BLaER1 treated with 17β-estradiol and CSF1 and Interleukin-3, amounts not matched to agents 10 nM and 100 nM (cell line): ENCODE measurements at regions not wholly inside any gene's neighbourhood (a gene's known extent, or its start where the extent isn't known, plus 50 kb on each side); places are given as distances from the start of the nearest gene placed in this dataset.

Source experiments
- H3K27ac ChIP-seq, 11 experiments: shearing (Covaris generic); formaldehyde crosslinking; 2 replicates each; pipeline ENCODE4 v1.8.1; 2022
- H3K27me3 ChIP-seq, 11 experiments: shearing (Covaris generic); formaldehyde crosslinking; 2 replicates each; pipeline ENCODE4 v1.8.1; 2022
- H3K36me3 ChIP-seq, 11 experiments: shearing (Covaris generic); formaldehyde crosslinking; 2 replicates each; pipeline ENCODE4 v1.8.1; 2022
- H3K4me1 ChIP-seq, 10 experiments: shearing (Covaris generic); formaldehyde crosslinking; 2 replicates each; pipeline ENCODE4 v1.8.1; 2022
- H3K4me2 ChIP-seq, 11 experiments: shearing (Covaris generic); formaldehyde crosslinking; 2 replicates each; pipeline ENCODE4 v1.8.1; 2022
- H3K4me3 ChIP-seq, 10 experiments: shearing (Covaris generic); formaldehyde crosslinking; 2 replicates each; pipeline ENCODE4 v1.8.1; 2022
- H3K9ac ChIP-seq, 11 experiments: shearing (Covaris generic); formaldehyde crosslinking; 2 replicates each; pipeline ENCODE4 v1.8.1; 2022
- H3K9me3 ChIP-seq, 11 experiments: shearing (Covaris generic); formaldehyde crosslinking; replicated peaks in 1 of 11; 2 replicates each; pipeline ENCODE4 v1.8.1; 2022
- H4K20me1 ChIP-seq, 11 experiments: shearing (Covaris generic); formaldehyde crosslinking; 2 replicates each; pipeline ENCODE4 v1.8.1; 2022
- Cebpa-rat ChIP-seq, 11 experiments: shearing (Covaris generic); IDR thresholded peaks; 2 replicates each; pipeline ENCODE4 v1.8.1; 2022

DNA sequence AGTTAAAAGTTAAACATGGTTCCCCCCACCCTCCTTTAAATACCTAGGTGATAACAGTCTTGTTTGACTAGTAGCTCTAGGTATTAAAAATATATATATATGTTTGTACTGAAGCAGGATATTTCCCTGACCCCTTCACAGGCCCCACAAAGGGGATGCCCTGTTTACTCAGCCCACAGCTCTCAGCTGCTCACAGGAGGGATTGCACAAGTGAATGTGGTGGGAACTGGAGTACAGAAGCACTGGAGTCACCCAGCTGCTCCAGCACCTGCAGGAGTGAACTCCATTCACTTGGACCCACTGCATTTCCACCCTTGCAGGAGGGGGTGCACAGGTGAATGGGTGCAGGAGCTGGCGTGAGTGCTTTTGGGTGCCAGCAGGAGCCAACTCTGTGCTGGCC, 99.3 kb upstream of the TLR3 start:
- no peaks in the 10 kb centered on the region for H4K20me1 ChIP-seq
- TF ChIP-seq Cebpa-rat (IDR thresholded peaks at IDR 0.05), result no peak
- H3K4me3 ChIP-seq, result no peak overlapping the region
- no peak overlapping the region for H3K9ac ChIP-seq
- no peak overlapping the region for H3K27ac ChIP-seq
- H3K9me3 ChIP-seq, result peaks cover 0 to 22% (median 11%) of the 10 kb centered on the region in 11 experiments; a peak in 15 of 22 replicates
- H3K4me1 ChIP-seq, result peaks cover 12 to 25% (median 21%) of the 10 kb centered on the region in 10 experiments
- H3K36me3 ChIP-seq, result no peaks in the 10 kb centered on the region
- no peak overlapping the region for H3K4me2 ChIP-seq
- no peaks in the 10 kb centered on the region for H3K27me3 ChIP-seq

DNA sequence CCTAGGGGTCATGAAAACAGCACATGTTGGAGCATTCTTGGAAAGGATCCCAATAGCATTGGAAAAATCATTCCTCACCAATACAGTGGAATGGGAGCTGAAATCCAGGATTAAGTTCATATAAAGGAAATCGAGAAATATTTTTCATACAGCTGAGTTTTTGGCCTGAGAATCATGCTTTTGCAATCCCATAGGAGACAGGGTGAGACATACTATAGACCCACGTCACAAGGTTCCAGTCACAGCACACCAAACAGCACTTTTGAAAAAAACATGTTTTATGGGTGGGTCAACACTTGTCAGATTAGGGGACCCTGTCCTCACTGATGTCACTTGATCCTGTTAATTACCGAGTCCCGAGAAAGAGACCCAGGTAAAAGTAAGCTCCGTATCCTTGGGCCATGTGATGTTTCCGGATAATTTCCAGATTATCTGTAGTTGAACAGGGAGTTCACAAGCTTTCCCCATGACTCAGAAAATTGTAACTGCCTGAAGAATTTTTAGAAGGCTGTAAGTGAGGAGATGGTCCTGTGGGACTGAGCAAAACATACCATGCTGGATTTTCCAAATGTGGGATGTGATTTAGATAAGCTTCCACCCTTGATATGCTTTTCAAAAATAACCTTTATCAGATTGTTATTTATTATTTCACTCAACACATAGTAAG, 80.9 kb upstream of the TLR3 start:
- H3K4me1 ChIP-seq, result peaks cover 0 to 19% (median 0%) of the 10 kb centered on the region in 10 experiments; a peak in 3 of 20 replicates
- no peak overlapping the region for H3K27ac ChIP-seq
- H3K27me3 ChIP-seq, result no peaks in the 10 kb centered on the region
- no peak overlapping the region for H3K4me3 ChIP-seq
- H4K20me1 ChIP-seq, result no peaks in the 10 kb centered on the region
- peaks cover 5 to 14% (median 11%) of the 10 kb centered on the region in 11 experiments; a peak in 20 of 22 replicates for H3K9me3 ChIP-seq
- H3K36me3 ChIP-seq, result no peaks in the 10 kb centered on the region; a peak in 1 of 22 replicates
- H3K9ac ChIP-seq, result no peak overlapping the region
- no peak for TF ChIP-seq Cebpa-rat (IDR thresholded peaks at IDR 0.05)
- no peak overlapping the region for H3K4me2 ChIP-seq

DNA sequence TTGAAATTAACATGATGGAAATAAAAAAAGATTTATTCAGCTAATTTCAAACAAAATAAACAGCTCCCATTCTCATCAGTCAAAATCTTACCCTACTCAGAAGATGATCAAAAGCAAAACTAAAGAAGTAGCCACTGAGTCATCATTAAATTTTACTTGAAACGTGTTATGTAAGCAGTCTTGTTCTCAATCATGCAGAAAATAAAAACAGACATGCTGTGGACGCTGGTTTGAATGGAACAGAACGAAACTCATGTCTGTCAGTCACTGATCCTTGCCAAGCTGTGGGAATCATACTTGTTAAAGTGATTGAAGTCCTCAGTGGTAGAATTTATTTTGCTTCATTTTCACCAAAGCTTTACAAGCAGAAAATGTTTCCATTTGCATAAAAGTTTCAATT, 77.2 kb upstream of the TLR3 start:
- no peak overlapping the region for H3K27ac ChIP-seq
- no peak for TF ChIP-seq Cebpa-rat (IDR thresholded peaks at IDR 0.05)
- peak overlapping the region in 2 of 11 experiments; percentile 9 to 34; a peak in 2 of 22 replicates for H3K4me2 ChIP-seq
- no peaks in the 10 kb centered on the region for H4K20me1 ChIP-seq
- H3K9ac ChIP-seq, result no peak overlapping the region
- H3K36me3 ChIP-seq, result no peaks in the 10 kb centered on the region
- no peaks in the 10 kb centered on the region for H3K27me3 ChIP-seq
- H3K9me3 ChIP-seq, result peaks cover 0 to 7% (median 0%) of the 10 kb centered on the region in 11 experiments; a peak in 3 of 22 replicates
- H3K4me1 ChIP-seq, result peaks cover 0 to 19% (median 0%) of the 10 kb centered on the region in 10 experiments; a peak in 3 of 20 replicates
- H3K4me3 ChIP-seq, result no peak overlapping the region

DNA sequence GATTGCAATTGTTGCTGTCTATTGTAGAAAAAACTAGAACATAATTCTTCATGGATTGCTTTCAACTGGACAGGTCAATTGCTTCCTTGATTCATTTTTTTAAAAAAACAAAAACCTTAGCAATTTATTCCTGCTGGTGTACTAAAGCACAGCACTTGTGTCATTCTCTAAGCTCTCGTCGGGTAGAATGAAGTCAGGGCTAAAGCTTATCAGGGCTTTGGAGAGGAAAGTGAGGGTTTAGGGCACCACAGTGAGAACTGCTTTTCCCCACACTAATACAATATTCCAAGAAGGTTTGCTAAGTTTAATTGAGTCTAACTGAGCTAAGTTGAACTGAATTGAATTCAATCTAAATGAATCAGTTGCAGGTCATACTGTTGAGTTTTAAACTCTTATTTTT, 76.4 kb upstream of the TLR3 start:
- Histone ChIP-seq H3K9me3 (peaks cover 0 to 7% (median 0%) of the 10 kb centered on the region in 11 experiments; a peak in 3 of 22 replicates), H3K36me3 (no peaks in the 10 kb centered on the region), H3K9ac (no peak overlapping the region), H4K20me1 (no peaks in the 10 kb centered on the region), H3K27me3 (no peaks in the 10 kb centered on the region), H3K27ac (no peak overlapping the region), H3K4me1 (peaks cover 0 to 19% (median 0%) of the 10 kb centered on the region in 10 experiments; a peak in 3 of 20 replicates), H3K4me2 (no peak overlapping the region), H3K4me3 (no peak overlapping the region)
- no peak for TF ChIP-seq Cebpa-rat (IDR thresholded peaks at IDR 0.05)

DNA sequence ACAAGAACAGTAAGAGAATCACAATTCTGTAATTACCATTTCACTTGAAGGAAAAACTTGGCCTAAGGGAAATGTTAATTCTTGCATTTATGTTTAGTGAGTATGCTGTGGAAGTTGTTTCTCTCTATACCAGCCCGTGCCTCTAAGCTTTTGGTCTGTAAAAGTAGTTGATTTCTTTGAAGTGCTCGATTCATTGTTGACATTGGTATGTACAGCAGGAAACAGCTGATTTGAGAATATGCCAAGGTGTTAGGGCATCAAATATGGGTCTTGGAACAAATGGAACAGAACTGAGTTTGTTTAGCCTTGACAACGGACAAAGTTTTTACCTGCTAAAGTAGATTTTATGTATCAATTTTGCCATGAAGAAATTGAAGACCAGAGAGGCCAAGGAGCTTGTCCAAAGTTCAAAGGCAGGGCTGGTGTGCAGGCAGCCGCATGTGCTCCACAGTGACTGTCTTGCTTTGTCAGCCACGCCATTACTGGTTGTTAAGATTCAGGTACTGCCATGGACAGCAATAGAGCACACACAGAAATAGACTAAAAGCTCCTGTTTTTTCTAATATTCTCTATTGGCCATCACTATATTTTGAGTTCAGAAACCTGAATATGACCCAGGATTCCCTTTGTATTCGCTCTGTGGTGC, 75.5 kb upstream of the TLR3 start:
- no peaks in the 10 kb centered on the region for H3K27me3 ChIP-seq
- peaks cover 0 to 19% (median 0%) of the 10 kb centered on the region in 10 experiments; a peak in 3 of 20 replicates for H3K4me1 ChIP-seq
- H3K4me3 ChIP-seq, result no peak overlapping the region
- no peak for TF ChIP-seq Cebpa-rat (IDR thresholded peaks at IDR 0.05)
- no peaks in the 10 kb centered on the region for H4K20me1 ChIP-seq
- H3K27ac ChIP-seq, result no peak overlapping the region
- H3K36me3 ChIP-seq, result no peaks in the 10 kb centered on the region
- no peak overlapping the region for H3K4me2 ChIP-seq
- peaks cover 0 to 7% (median 0%) of the 10 kb centered on the region in 11 experiments; a peak in 3 of 22 replicates for H3K9me3 ChIP-seq
- H3K9ac ChIP-seq, result no peak overlapping the region

DNA sequence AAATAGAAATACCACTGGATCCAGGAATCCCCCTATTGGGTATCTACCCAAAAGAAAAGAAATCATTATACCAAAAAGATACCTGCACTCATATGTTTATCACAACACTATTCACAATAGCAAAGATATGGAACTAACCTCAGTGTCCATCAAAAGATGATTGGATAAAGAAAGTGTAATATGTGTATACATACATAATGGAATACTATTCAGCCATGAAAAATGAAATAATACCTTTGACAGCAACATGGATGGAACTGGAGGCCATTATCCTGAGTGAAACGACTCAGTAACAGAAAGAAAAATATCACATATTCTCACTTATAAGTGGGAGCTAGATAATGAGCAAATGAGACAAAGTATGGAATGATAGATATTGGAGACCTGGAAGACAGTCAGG, 74.2 kb upstream of the TLR3 start:
- no peak overlapping the region for H3K4me2 ChIP-seq
- no peak for TF ChIP-seq Cebpa-rat (IDR thresholded peaks at IDR 0.05)
- H3K27me3 ChIP-seq, result no peaks in the 10 kb centered on the region
- H3K36me3 ChIP-seq, result no peaks in the 10 kb centered on the region
- H4K20me1 ChIP-seq, result no peaks in the 10 kb centered on the region
- H3K9ac ChIP-seq, result no peak overlapping the region
- no peak overlapping the region for H3K4me3 ChIP-seq
- H3K4me1 ChIP-seq, result peaks cover 0 to 19% (median 0%) of the 10 kb centered on the region in 10 experiments; a peak in 3 of 20 replicates
- no peak overlapping the region for H3K27ac ChIP-seq
- H3K9me3 ChIP-seq, result peaks cover 0 to 7% (median 0%) of the 10 kb centered on the region in 11 experiments; a peak in 3 of 22 replicates

DNA sequence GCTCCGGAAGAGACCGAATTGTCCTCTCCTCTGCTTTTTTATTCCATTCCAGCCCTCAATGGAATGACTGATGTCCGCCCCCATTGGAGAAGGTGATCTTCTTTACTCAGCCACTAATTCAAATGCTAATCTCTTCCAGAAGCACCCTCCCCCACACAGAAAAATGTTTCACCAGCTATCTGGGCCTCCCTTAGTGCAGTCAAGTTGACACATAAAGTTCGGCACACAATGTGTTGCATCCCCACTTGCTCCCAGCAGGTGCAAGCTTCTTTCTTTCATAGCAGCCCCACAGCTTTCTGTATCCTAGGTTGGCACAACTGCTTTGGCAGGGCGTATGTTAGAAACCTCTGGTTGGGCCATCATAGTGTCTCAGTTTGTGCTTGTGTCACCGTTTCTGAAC, 73.3 kb upstream of the TLR3 start:
- Histone ChIP-seq H3K4me1 (peaks cover 0 to 13% (median 0%) of the 10 kb centered on the region in 10 experiments; a peak in 3 of 20 replicates), H3K4me3 (no peak overlapping the region), H3K27ac (no peak overlapping the region), H3K4me2 (no peak overlapping the region), H3K9ac (no peak overlapping the region), H4K20me1 (no peaks in the 10 kb centered on the region; a peak in 1 of 22 replicates), H3K27me3 (no peaks in the 10 kb centered on the region), H3K36me3 (no peaks in the 10 kb centered on the region), H3K9me3 (peaks cover 0 to 7% (median 0%) of the 10 kb centered on the region in 11 experiments; a peak in 3 of 22 replicates)
- TF ChIP-seq Cebpa-rat (IDR thresholded peaks at IDR 0.05), result no peak

DNA sequence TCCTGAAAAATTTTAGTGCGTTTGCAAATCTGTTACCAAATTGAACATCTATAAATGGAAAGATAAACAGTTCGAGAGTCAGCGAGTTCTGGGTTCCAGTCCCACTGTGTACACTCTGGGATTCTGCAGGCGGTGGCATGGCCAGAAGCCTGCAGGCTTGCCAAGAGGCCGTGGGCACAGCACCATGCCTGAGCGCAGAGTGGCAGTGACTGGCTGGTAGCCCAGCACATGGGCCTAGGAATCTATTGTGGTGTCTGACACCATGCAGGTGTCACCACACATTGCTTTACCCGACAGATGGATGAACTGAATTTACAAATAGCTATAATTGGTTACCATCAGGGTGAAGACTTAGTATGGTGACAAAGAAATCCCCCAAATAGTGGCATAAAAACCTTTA, 71.7 kb upstream of the TLR3 start:
- no peak overlapping the region for H3K27ac ChIP-seq
- no peaks in the 10 kb centered on the region for H3K36me3 ChIP-seq
- H3K27me3 ChIP-seq, result no peaks in the 10 kb centered on the region
- no peak for TF ChIP-seq Cebpa-rat (IDR thresholded peaks at IDR 0.05)
- no peak overlapping the region for H3K4me3 ChIP-seq
- H3K9ac ChIP-seq, result no peak overlapping the region
- no peaks in the 10 kb centered on the region; a peak in 1 of 22 replicates for H4K20me1 ChIP-seq
- H3K9me3 ChIP-seq, result peaks cover 0 to 7% (median 0%) of the 10 kb centered on the region in 11 experiments; a peak in 3 of 22 replicates
- no peak overlapping the region for H3K4me2 ChIP-seq
- H3K4me1 ChIP-seq, result no peaks in the 10 kb centered on the region; a peak in 1 of 20 replicates

DNA sequence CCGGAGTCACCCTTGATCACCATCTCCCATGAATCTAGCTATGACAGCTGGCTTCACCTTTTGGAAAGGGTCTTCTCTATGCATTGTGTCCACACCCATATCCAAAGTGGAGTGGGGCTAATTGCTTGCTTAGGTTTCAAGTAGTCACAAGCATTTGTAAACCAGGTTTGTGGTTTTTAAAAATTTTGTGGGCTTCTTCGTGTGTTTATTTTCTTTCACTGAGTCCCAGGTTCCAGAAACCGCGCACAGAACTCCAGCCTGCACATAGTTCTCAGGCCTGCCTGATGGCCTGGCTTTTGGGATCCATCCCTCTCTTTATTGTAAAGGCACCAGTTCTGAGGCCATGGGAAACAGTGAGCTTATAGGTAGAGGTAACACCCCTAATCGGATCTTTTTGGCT, 70.2 kb upstream of the TLR3 start:
- Histone ChIP-seq H3K4me2 (no peak overlapping the region), H3K4me1 (no peaks in the 10 kb centered on the region), H3K36me3 (no peaks in the 10 kb centered on the region)

More for the DNA sequence above, 70.2 kb upstream of the TLR3 start:
- H3K9ac ChIP-seq, result no peak overlapping the region
- no peak overlapping the region for H3K27ac ChIP-seq
- no peaks in the 10 kb centered on the region for H3K27me3 ChIP-seq
- peaks cover 0 to 7% (median 0%) of the 10 kb centered on the region in 11 experiments; a peak in 3 of 22 replicates for H3K9me3 ChIP-seq
- no peak overlapping the region for H3K4me3 ChIP-seq
- no peak for TF ChIP-seq Cebpa-rat (IDR thresholded peaks at IDR 0.05)
- no peaks in the 10 kb centered on the region; a peak in 1 of 22 replicates for H4K20me1 ChIP-seq
